IMR-90 (cell line): ENCODE measurements at regions not wholly inside any gene's neighbourhood (a gene's known extent, or its start where the extent isn't known, plus 50 kb on each side); places are given as distances from the start of the nearest gene placed in this dataset.

ENCODE experiments used
- ATAC-seq: fragments of 200-7000 bp; cut with Tn5 transposase; 2 replicates; pipeline ENCODE4 v1.9.1; 2020; ENCODE audit warnings: low read depth, mild to moderate bottlenecking, moderate library complexity
- BruUV-seq: library from RNA; stranded (reverse); fragments of 400-500 nt; replicated peaks from 2 replicates; lab custom pipeline; 2021; lab: Mats Ljungman, UMichigan
- CTCF ChIA-PET: fragments of 300-600 bp; formaldehyde crosslinking; extraction: SDS; loops from one replicate; lab custom pipeline; 2021; ENCODE audit warnings: antibody characterized with exemption; lab: Yijun Ruan, JAX
- POLR2A ChIA-PET: fragments of 300-600 bp; sonication (Branson Sonifier 250); formaldehyde crosslinking; loops from one replicate; lab custom pipeline; 2022; ENCODE audit warnings: antibody characterized with exemption; ENCODE audit not compliant: unreplicated experiment; lab: Charles Lee
- DNase-seq: peaks from one replicate; pipeline ENCODE4 v3.0.0; 2013
- H2AFZ ChIP-seq: replicated peaks from 2 replicates; pipeline ENCODE3; 2013; ENCODE audit warnings: low read length, mild to moderate bottlenecking; ENCODE audit not compliant: poor library complexity
- H2AK5ac ChIP-seq: 2 replicates; pipeline ENCODE4 v1.6.1; 2013; ENCODE audit warnings: low read depth, low read length, inconsistent platforms
- H2AK9ac ChIP-seq: replicated peaks from 2 replicates; pipeline ENCODE3; 2013; ENCODE audit warnings: mild to moderate bottlenecking, low read depth, low read length, moderate library complexity; ENCODE audit not compliant: poor library complexity
- H2BK120ac ChIP-seq: 2 replicates; pipeline ENCODE4 v1.6.1; 2013; ENCODE audit warnings: low read depth, low read length, inconsistent platforms
- H2BK15ac ChIP-seq: 3 replicates; pipeline ENCODE4 v1.6.1; 2013; ENCODE audit warnings: low read depth, low read length, inconsistent platforms
- H2BK20ac ChIP-seq: 2 replicates; pipeline ENCODE4 v1.6.1; 2013; ENCODE audit warnings: low read depth, mild to moderate bottlenecking, inconsistent platforms, low read length, moderate library complexity
- H2BK5ac ChIP-seq: 2 replicates; pipeline ENCODE4 v1.6.1; 2013; ENCODE audit warnings: mild to moderate bottlenecking, low read depth, low read length, inconsistent platforms; ENCODE audit not compliant: poor library complexity, severe bottlenecking
- H3K14ac ChIP-seq: replicated peaks from 2 replicates; pipeline ENCODE4 v1.6.1; 2013; ENCODE audit warnings: low read depth, low read length, inconsistent platforms
- H3K18ac ChIP-seq: 2 replicates; pipeline ENCODE4 v1.6.1; 2013; ENCODE audit warnings: low read depth, low read length, control low read depth
- H3K23ac ChIP-seq: 2 replicates; pipeline ENCODE4 v1.6.1; 2013; ENCODE audit warnings: low read depth, low read length, inconsistent platforms
- H3K27ac ChIP-seq: 2 replicates; pipeline ENCODE4 v1.5.1; 2013; ENCODE audit warnings: mild to moderate bottlenecking, control low read depth, low read length; ENCODE audit not compliant: insufficient read depth
- H3K27me3 ChIP-seq: 2 replicates; pipeline ENCODE4 v1.6.1; 2013; ENCODE audit warnings: low read length; ENCODE audit not compliant: control insufficient read depth, insufficient read depth
- H3K36me3 ChIP-seq: 2 replicates; pipeline ENCODE4 v1.6.1; 2013; ENCODE audit warnings: low read length, mixed read lengths; ENCODE audit not compliant: control insufficient read depth, insufficient read depth
- H3K4ac ChIP-seq: 2 replicates; pipeline ENCODE4 v1.6.1; 2013; ENCODE audit warnings: low read depth, low read length, inconsistent platforms
- H3K4me1 ChIP-seq: 2 replicates; pipeline ENCODE4 v1.6.1; 2013; ENCODE audit warnings: low read length, mixed read lengths; ENCODE audit not compliant: control insufficient read depth, insufficient read depth
- H3K4me2 ChIP-seq: 2 replicates; pipeline ENCODE4 v1.6.1; 2013; ENCODE audit warnings: low read depth, mild to moderate bottlenecking, control low read depth, low read length, moderate library complexity
- H3K4me3 ChIP-seq: 2 replicates; pipeline ENCODE4 v1.5.1; 2013; ENCODE audit warnings: low read depth, mild to moderate bottlenecking, control low read depth, low read length, moderate library complexity; ENCODE audit not compliant: insufficient read depth
- H3K56ac ChIP-seq: 2 replicates; pipeline ENCODE4 v1.6.1; 2013; ENCODE audit warnings: low read length, inconsistent platforms; ENCODE audit not compliant: insufficient read depth; ENCODE audit errors: extremely low read depth
- H3K79me1 ChIP-seq, 2 experiments: 2 replicates each; pipeline ENCODE4 v1.6.1; 2013; ENCODE audit warnings: low read length in 2 of 2, inconsistent platforms in 1 of 2, low read depth in 1 of 2
- H3K9ac ChIP-seq: 2 replicates; pipeline ENCODE4 v1.6.1; 2013; ENCODE audit warnings: low read depth, low read length, control low read depth
- H3K9me1 ChIP-seq: 2 replicates; pipeline ENCODE4 v1.6.1; 2013; ENCODE audit warnings: low read length, inconsistent platforms; ENCODE audit not compliant: insufficient read depth
- H3K9me3 ChIP-seq: 2 replicates; pipeline ENCODE4 v1.6.1; 2013; ENCODE audit warnings: low read length; ENCODE audit not compliant: control insufficient read depth, insufficient read depth
- H4K20me1 ChIP-seq: 2 replicates; pipeline ENCODE4 v1.6.1; 2013; ENCODE audit warnings: low read length, inconsistent platforms; ENCODE audit not compliant: insufficient read depth
- H4K5ac ChIP-seq: 2 replicates; pipeline ENCODE4 v1.6.1; 2013; ENCODE audit warnings: mild to moderate bottlenecking, low read depth, low read length, control low read depth
- H4K8ac ChIP-seq, 2 experiments: 2 replicates each; pipeline ENCODE4 v1.6.1; 2013; ENCODE audit warnings: low read depth in 2 of 2, low read length in 2 of 2, control low read depth in 1 of 2, inconsistent platforms in 1 of 2
- H4K91ac ChIP-seq: 2 replicates; pipeline ENCODE4 v1.6.1; 2013; ENCODE audit warnings: low read depth, low read length, inconsistent platforms; ENCODE audit not compliant: insufficient read depth
- BHLHE40 ChIP-seq: fragments of 150-350 bp; IDR thresholded peaks from 2 replicates; pipeline ENCODE4 v1.6.1; 2016; ENCODE audit warnings: mild to moderate bottlenecking, low read depth, low read length
- CEBPB ChIP-seq: IDR thresholded peaks from 2 replicates; pipeline ENCODE4 v1.6.1; 2012; ENCODE audit warnings: low read depth, low read length, improper control_type of control experiment
- CHD1 ChIP-seq: IDR thresholded peaks from 2 replicates; pipeline ENCODE4 v1.6.1; 2012; ENCODE audit warnings: low read depth, low read length, improper control_type of control experiment
- FOS ChIP-seq: fragments of 150-350 bp; IDR thresholded peaks from 2 replicates; pipeline ENCODE4 v1.6.1; 2016; ENCODE audit warnings: low read depth, low read length
- MAZ ChIP-seq: IDR thresholded peaks from 2 replicates; pipeline ENCODE4 v1.6.1; 2012; ENCODE audit warnings: low read depth, mild to moderate bottlenecking, low read length, improper control_type of control experiment, moderate library complexity, borderline replicate concordance
- MXI1 ChIP-seq: IDR thresholded peaks from 2 replicates; pipeline ENCODE4 v1.6.1; 2012; ENCODE audit warnings: low read depth, mild to moderate bottlenecking, low read length, moderate library complexity, borderline replicate concordance
- NFE2L2 ChIP-seq: fragments of 150-350 bp; IDR thresholded peaks from 2 replicates; pipeline ENCODE4 v1.6.1; 2016; ENCODE audit warnings: low read depth, mild to moderate bottlenecking, low read length
- POLR2A ChIP-seq: IDR thresholded peaks from 2 replicates; pipeline ENCODE4 v1.6.1; 2012; ENCODE audit warnings: mild to moderate bottlenecking, low read depth, low read length
- RAD21 ChIP-seq: IDR thresholded peaks from 2 replicates; pipeline ENCODE4 v1.6.1; 2012; ENCODE audit warnings: low read length, improper control_type of control experiment
- RFX5 ChIP-seq: IDR thresholded peaks from 2 replicates; pipeline ENCODE4 v1.8.0; 2012; ENCODE audit warnings: low read depth, mild to moderate bottlenecking, low read length, moderate library complexity
- USF2 ChIP-seq: fragments of 150-350 bp; IDR thresholded peaks from 2 replicates; pipeline ENCODE4 v1.6.1; 2017; ENCODE audit warnings: mild to moderate bottlenecking, antibody characterized with exemption, low read length, low read depth
- WGBS, 2 experiments: methylation state at CpG; one replicate each; pipeline versions ENCODE4 v1.1.5 to v1.1.7; 2013; ENCODE audit warnings: missing lambda C conversion rate in 2 of 2; ENCODE audit not compliant: insufficient read length in 1 of 2; ENCODE audit errors: extremely low coverage in 2 of 2; 5-methylcytosine and 5-hydroxymethylcytosine counted together
- dilution Hi-C: fragments of 300-500 bp; cut with HindIII; formaldehyde crosslinking; loops from one replicate; pipeline ENCODE4 v1.14.3; 2018; ENCODE audit warnings: low sequenced_read_pairs; ENCODE audit not compliant: unreplicated experiment
- in situ Hi-C: fragments of 300-500 bp; cut with MboI; formaldehyde crosslinking; loops from 3 replicates; pipeline ENCODE4 v1.14.3; 2019; ENCODE audit warnings: low sequenced_read_pairs, inconsistent platforms, mixed read lengths
- intact Hi-C: fragments of 100-400 bp; cut with micrococcal nuclease; formaldehyde crosslinking; loops from 2 replicates; pipeline ENCODE4 v1.10.0; 2022
- TF ChIP-seq, protein P1 (sequence below): fragments of 150-350 bp; IDR thresholded peaks from 2 replicates; pipeline ENCODE4 v1.6.1; 2016; ENCODE audit warnings: low read depth, mild to moderate bottlenecking, low read length, moderate library complexity, borderline replicate concordance
- TF ChIP-seq, protein P2 (sequence below): conservative IDR thresholded peaks from 2 replicates; pipeline ENCODE4 v1.5.1; 2012; ENCODE audit warnings: mild to moderate bottlenecking, low read depth, low read length, improper control_type of control experiment

GRCh38 chr10:55174419-55174818, 373.4 kb upstream of the PCDH15 start:
- H3K27me3 ChIP-seq: no peaks in the 10 kb centered on the region
- 30% methylated on average over 2 of the region's 4 CpGs; no CpG with 5 or more reads in 1 of the 2 experiments for WGBS, 2 experiments
- in situ Hi-C loops: no loop called here

More at GRCh38 chr10:55174419-55174818, 373.4 kb upstream of the PCDH15 start:
- Histone ChIP-seq H3K27ac (no peak overlapping the region), H4K91ac (no peak overlapping the region), H3K4me3 (no peak overlapping the region), H3K79me1 (no peaks in the 10 kb centered on the region), H3K14ac (no peak overlapping the region), H2BK15ac (no peak overlapping the region), H3K36me3 (no peaks in the 10 kb centered on the region), H3K4ac (no peak overlapping the region), H3K9me1 (no peaks in the 10 kb centered on the region), H4K20me1 (no peaks in the 10 kb centered on the region), H2BK120ac (no peak overlapping the region), H3K23ac (no peak overlapping the region), H2BK20ac (no peak overlapping the region), H2AFZ (no peak overlapping the region), H2BK5ac (no peak overlapping the region), H2AK5ac (no peak overlapping the region), H3K4me1 (no peaks in the 10 kb centered on the region), H3K56ac (no peak overlapping the region), H3K4me2 (no peak overlapping the region), H3K9me3 (no peaks in the 10 kb centered on the region; the same call in 1 of the 2 replicates), H2AK9ac (no peak overlapping the region), H4K5ac (no peak overlapping the region), H4K8ac (no peak overlapping the region), H3K9ac (no peak overlapping the region), H3K18ac (no peak overlapping the region)
- DNase-seq (no peak), ATAC-seq (no peak)
- POLR2A ChIA-PET: no interaction called here
- BruUV-seq: no TSS peak
- CTCF ChIA-PET: no interaction called here
- intact Hi-C loops: no loop called here
- dilution Hi-C loops: no loop called here
- TF ChIP-seq, protein P1, sequence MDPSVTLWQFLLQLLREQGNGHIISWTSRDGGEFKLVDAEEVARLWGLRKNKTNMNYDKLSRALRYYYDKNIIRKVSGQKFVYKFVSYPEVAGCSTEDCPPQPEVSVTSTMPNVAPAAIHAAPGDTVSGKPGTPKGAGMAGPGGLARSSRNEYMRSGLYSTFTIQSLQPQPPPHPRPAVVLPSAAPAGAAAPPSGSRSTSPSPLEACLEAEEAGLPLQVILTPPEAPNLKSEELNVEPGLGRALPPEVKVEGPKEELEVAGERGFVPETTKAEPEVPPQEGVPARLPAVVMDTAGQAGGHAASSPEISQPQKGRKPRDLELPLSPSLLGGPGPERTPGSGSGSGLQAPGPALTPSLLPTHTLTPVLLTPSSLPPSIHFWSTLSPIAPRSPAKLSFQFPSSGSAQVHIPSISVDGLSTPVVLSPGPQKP: no peak
- TF ChIP-seq MAZ: no peak
- TF ChIP-seq, protein P2, sequence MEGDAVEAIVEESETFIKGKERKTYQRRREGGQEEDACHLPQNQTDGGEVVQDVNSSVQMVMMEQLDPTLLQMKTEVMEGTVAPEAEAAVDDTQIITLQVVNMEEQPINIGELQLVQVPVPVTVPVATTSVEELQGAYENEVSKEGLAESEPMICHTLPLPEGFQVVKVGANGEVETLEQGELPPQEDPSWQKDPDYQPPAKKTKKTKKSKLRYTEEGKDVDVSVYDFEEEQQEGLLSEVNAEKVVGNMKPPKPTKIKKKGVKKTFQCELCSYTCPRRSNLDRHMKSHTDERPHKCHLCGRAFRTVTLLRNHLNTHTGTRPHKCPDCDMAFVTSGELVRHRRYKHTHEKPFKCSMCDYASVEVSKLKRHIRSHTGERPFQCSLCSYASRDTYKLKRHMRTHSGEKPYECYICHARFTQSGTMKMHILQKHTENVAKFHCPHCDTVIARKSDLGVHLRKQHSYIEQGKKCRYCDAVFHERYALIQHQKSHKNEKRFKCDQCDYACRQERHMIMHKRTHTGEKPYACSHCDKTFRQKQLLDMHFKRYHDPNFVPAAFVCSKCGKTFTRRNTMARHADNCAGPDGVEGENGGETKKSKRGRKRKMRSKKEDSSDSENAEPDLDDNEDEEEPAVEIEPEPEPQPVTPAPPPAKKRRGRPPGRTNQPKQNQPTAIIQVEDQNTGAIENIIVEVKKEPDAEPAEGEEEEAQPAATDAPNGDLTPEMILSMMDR: no peak
- TF ChIP-seq RAD21: no peak
- TF ChIP-seq RFX5: no peak
- TF ChIP-seq CHD1: no peak
- TF ChIP-seq MXI1: no peak
- no peak for TF ChIP-seq BHLHE40
- no peak for TF ChIP-seq USF2
- no peak for TF ChIP-seq FOS
- TF ChIP-seq CEBPB: no peak
- TF ChIP-seq POLR2A: no peak
- no peak for TF ChIP-seq NFE2L2
